NCI-H460 (cell line): ENCODE measurements at regions not wholly inside any gene's neighbourhood (a gene's known extent, or its start where the extent isn't known, plus 50 kb on each side); places are given as distances from the start of the nearest gene placed in this dataset.
A peak's percentile ranks its signal among the peaks of the same experiment; 100 is the strongest.
"Not testable (repeated sequence)": the region's sequence is repeated elsewhere in the genome, so short reads cannot be mapped to it uniquely, and the experiment has no call there.

Experiments
- DNase-seq: peaks from one replicate; pipeline ENCODE4 v3.0.0-alpha.2; 2016; ENCODE audit warnings: low read depth; ENCODE audit errors: extremely low read depth

GRCh38 chr5:26563979-26564378 lies 474.4 kb downstream of the CDH9 start:
- no peak for DNase-seq

GRCh38 chr5:26553079-26553478 lies 485.3 kb downstream of the CDH9 start:
- DNase-seq: peak; percentile 23

GRCh38 chr5:26543987-26544386 lies 494.4 kb downstream of the CDH9 start:
- DNase-seq: no peak

GRCh38 chr5:26538226-26538625 lies 500.2 kb downstream of the CDH9 start:
- no peak for DNase-seq

- DNase-seq: no peak
Measured at GRCh38 chr5:26535215-26535614, 503.2 kb downstream of the CDH9 start.

- DNase-seq: no peak
Measured at GRCh38 chr5:26530305-26530704, 508.1 kb downstream of the CDH9 start.

GRCh38 chr5:26519245-26519644 lies 519.1 kb downstream of the CDH9 start:
- no peak for DNase-seq

- no peak for DNase-seq
Measured at GRCh38 chr5:26518065-26518464, 520.3 kb downstream of the CDH9 start.

- no peak for DNase-seq
Measured at GRCh38 chr5:26498972-26499371, 539.4 kb downstream of the CDH9 start.

- no peak for DNase-seq
Measured at GRCh38 chr5:26495437-26495836, 542.9 kb downstream of the CDH9 start.

- DNase-seq: no peak
Measured at GRCh38 chr5:26492906-26493459, 545.4 kb downstream of the CDH9 start.

- DNase-seq: no peak
Measured at GRCh38 chr5:26487553-26487952, 550.8 kb downstream of the CDH9 start.

- no peak for DNase-seq
Measured at GRCh38 chr5:26486631-26487030, 551.8 kb downstream of the CDH9 start.

GRCh38 chr5:26485146-26485860 lies 553.1 kb downstream of the CDH9 start:
- not testable (repeated sequence) for DNase-seq

- peak; percentile 65 for DNase-seq
Measured at GRCh38 chr5:26482810-26483375, 555.5 kb downstream of the CDH9 start.

- no peak for DNase-seq
Measured at GRCh38 chr5:26482076-26482809, 556.1 kb downstream of the CDH9 start.

GRCh38 chr5:26470439-26470838 lies 567.9 kb downstream of the CDH9 start:
- no peak for DNase-seq

- no peak for DNase-seq
Measured at GRCh38 chr5:26439121-26439520, 599.3 kb downstream of the CDH9 start.

GRCh38 chr5:26434688-26435087 lies 603.7 kb downstream of the CDH9 start:
- DNase-seq: no peak

- no peak for DNase-seq
Measured at GRCh38 chr5:26432386-26432785, 606.0 kb downstream of the CDH9 start.

GRCh38 chr5:26430323-26430722 lies 608.1 kb downstream of the CDH9 start:
- no peak for DNase-seq

- DNase-seq: no peak
Measured at GRCh38 chr5:26427281-26427680, 611.1 kb downstream of the CDH9 start.
